Upper lobe of right lung (tissue), 1 donor: ENCODE measurements at regions not wholly inside any gene's neighbourhood (a gene's known extent, or its start where the extent isn't known, plus 50 kb on each side); places are given as distances from the start of the nearest gene placed in this dataset.

Experiments used
- ATAC-seq: fragments of 200-7000 bp; cut with Tn5 transposase; one replicate; pipeline ENCODE4 v1.9.1; 2020; ENCODE audit warnings: mild to moderate bottlenecking, moderate library complexity
- DNase-seq: peaks from one replicate; pipeline ENCODE4 v3.0.0-alpha.2; 2020
- H3K27ac ChIP-seq: fragments of 200-600 bp; one replicate; pipeline ENCODE4 v1.8.0; 2022
- H3K27me3 ChIP-seq: fragments of 200-600 bp; one replicate; pipeline ENCODE4 v1.8.0; 2022; ENCODE audit warnings: mild to moderate bottlenecking
- H3K36me3 ChIP-seq: fragments of 200-600 bp; one replicate; pipeline ENCODE4 v1.8.0; 2022
- H3K4me1 ChIP-seq: fragments of 200-600 bp; one replicate; pipeline ENCODE4 v1.8.0; 2022
- H3K4me3 ChIP-seq: fragments of 200-600 bp; one replicate; pipeline ENCODE4 v1.8.0; 2022; ENCODE audit warnings: mild to moderate bottlenecking
- H3K9me3 ChIP-seq: fragments of 200-600 bp; one replicate; pipeline ENCODE4 v1.8.0; 2022
- CTCF ChIP-seq: fragments of 200-600 bp; IDR thresholded peaks from one replicate; pipeline ENCODE4 v1.8.0; 2022; ENCODE audit warnings: antibody characterized with exemption
- intact Hi-C: fragments of 100-400 bp; cut with DNase I; formaldehyde crosslinking; loops from one replicate; pipeline ENCODE4 v1.11.0; 2022
- donor health status: DM: no; HTN: yes; CAD: no; lungs with severe emphysema.

- peak; percentile 38 for ATAC-seq
- DNase-seq: no peak
- Histone ChIP-seq H3K36me3 (no peaks in the 10 kb centered on the region), H3K4me3 (no peak overlapping the region), H3K27ac (no peak overlapping the region), H3K9me3 (no peaks in the 10 kb centered on the region), H3K4me1 (no peaks in the 10 kb centered on the region), H3K27me3 (no peaks in the 10 kb centered on the region)
- TF ChIP-seq CTCF: no peak
- intact Hi-C loops: no loop called here
Measured at GRCh38 chr4:167652267-167652666, 418.0 kb upstream of the SPOCK3 start.

- no peaks in the 10 kb centered on the region for H3K4me1 ChIP-seq
- no peak overlapping the region for H3K4me3 ChIP-seq
- intact Hi-C loops: no loop called here
- DNase-seq (no peak), ATAC-seq (no peak)
- no peak for TF ChIP-seq CTCF
- no peak overlapping the region for H3K27ac ChIP-seq
- H3K36me3 ChIP-seq: no peaks in the 10 kb centered on the region
- no peaks in the 10 kb centered on the region for H3K27me3 ChIP-seq
- no peaks in the 10 kb centered on the region for H3K9me3 ChIP-seq
Measured at GRCh38 chr4:167688660-167689142, 403.6 kb upstream of the ANXA10 start.

- no peaks in the 10 kb centered on the region for H3K4me1 ChIP-seq
- no peak for ATAC-seq
- H3K27ac ChIP-seq: no peak overlapping the region
- TF ChIP-seq CTCF: no peak
- DNase-seq: no peak
- H3K27me3 ChIP-seq: no peaks in the 10 kb centered on the region
- H3K9me3 ChIP-seq: no peaks in the 10 kb centered on the region
- no peak overlapping the region for H3K4me3 ChIP-seq
- intact Hi-C loops: no loop called here
- H3K36me3 ChIP-seq: no peaks in the 10 kb centered on the region
Measured at GRCh38 chr4:167702391-167702790, 389.9 kb upstream of the ANXA10 start.

GRCh38 chr4:167711517-167711916, 380.8 kb upstream of the ANXA10 start:
- H3K4me3 ChIP-seq: no peak overlapping the region
- ATAC-seq (no peak), DNase-seq (no peak)
- no peaks in the 10 kb centered on the region for H3K36me3 ChIP-seq
- H3K9me3 ChIP-seq: no peaks in the 10 kb centered on the region
- intact Hi-C loops: no loop called here
- H3K27me3 ChIP-seq: no peaks in the 10 kb centered on the region
- no peak for TF ChIP-seq CTCF
- H3K27ac ChIP-seq: no peak overlapping the region
- no peaks in the 10 kb centered on the region for H3K4me1 ChIP-seq

GRCh38 chr4:167713756-167714155, 378.6 kb upstream of the ANXA10 start:
- ATAC-seq: no peak
- intact Hi-C loops: no loop called here
- no peak overlapping the region for H3K27ac ChIP-seq
- H3K4me1 ChIP-seq: no peaks in the 10 kb centered on the region
- no peak overlapping the region for H3K4me3 ChIP-seq
- no peak for DNase-seq
- H3K36me3 ChIP-seq: no peaks in the 10 kb centered on the region
- H3K9me3 ChIP-seq: no peaks in the 10 kb centered on the region
- TF ChIP-seq CTCF: no peak
- H3K27me3 ChIP-seq: no peaks in the 10 kb centered on the region

GRCh38 chr4:167715176-167715575, 377.2 kb upstream of the ANXA10 start:
- no peaks in the 10 kb centered on the region for H3K9me3 ChIP-seq
- ATAC-seq (no peak), DNase-seq (no peak)
- H3K27ac ChIP-seq: no peak overlapping the region
- no peaks in the 10 kb centered on the region for H3K4me1 ChIP-seq
- no peaks in the 10 kb centered on the region for H3K36me3 ChIP-seq
- no peak for TF ChIP-seq CTCF
- intact Hi-C loops: no loop called here
- no peak overlapping the region for H3K4me3 ChIP-seq
- H3K27me3 ChIP-seq: no peaks in the 10 kb centered on the region
